HEK293 (cell line): ENCODE measurements at regions not wholly inside any gene's neighbourhood (a gene's known extent, or its start where the extent isn't known, plus 50 kb on each side); places are given as distances from the start of the nearest gene placed in this dataset.

Source experiments
- ATF2 ChIP-seq: fragments of 450-650 bp; formaldehyde crosslinking; IDR thresholded peaks from 2 replicates; pipeline ENCODE4 v1.5.1; 2016; ENCODE audit warnings: missing biosample characterization, missing genetic modification characterization, low read depth
- CTCF ChIP-seq: fragments of 450-650 bp; formaldehyde crosslinking; IDR thresholded peaks from 2 replicates; pipeline ENCODE4 v1.5.1; 2016; ENCODE audit warnings: missing biosample characterization, missing genetic modification characterization
- SP7 ChIP-seq: fragments of 450-650 bp; formaldehyde crosslinking; IDR thresholded peaks from 2 replicates; pipeline ENCODE4 v1.5.1; 2016; ENCODE audit warnings: missing biosample characterization, missing genetic modification characterization
- ZNF121 ChIP-seq: fragments of 450-650 bp; formaldehyde crosslinking; IDR thresholded peaks from 2 replicates; pipeline ENCODE4 v1.5.1; 2016; ENCODE audit warnings: missing biosample characterization, missing genetic modification characterization
- ZNF175 ChIP-seq: fragments of 450-650 bp; formaldehyde crosslinking; IDR thresholded peaks from 2 replicates; pipeline ENCODE4 v1.5.1; 2016; ENCODE audit warnings: missing biosample characterization, missing genetic modification characterization
- ZNF23 ChIP-seq: fragments of 450-650 bp; formaldehyde crosslinking; IDR thresholded peaks from 2 replicates; pipeline ENCODE4 v1.5.1; 2016; ENCODE audit warnings: missing biosample characterization, missing genetic modification characterization, borderline replicate concordance
- ZNF239 ChIP-seq: fragments of 450-650 bp; formaldehyde crosslinking; IDR thresholded peaks from 2 replicates; pipeline ENCODE4 v1.5.1; 2016; ENCODE audit warnings: missing biosample characterization, missing genetic modification characterization
- ZNF707 ChIP-seq: fragments of 450-650 bp; formaldehyde crosslinking; IDR thresholded peaks from 2 replicates; pipeline ENCODE4 v1.5.1; 2016; ENCODE audit warnings: missing biosample characterization, missing genetic modification characterization
- ZSCAN30 ChIP-seq: fragments of 450-650 bp; IDR thresholded peaks from 2 replicates; pipeline ENCODE4 v1.5.1; 2018; ENCODE audit warnings: missing biosample characterization, mild to moderate bottlenecking, missing genetic modification characterization, moderate library complexity
- TF ChIP-seq, protein P1 (sequence below): fragments of 450-650 bp; IDR thresholded peaks from 2 replicates; pipeline ENCODE4 v1.5.1; 2018; ENCODE audit warnings: missing biosample characterization, missing genetic modification characterization

- TF ChIP-seq CTCF (tag by site-specific recombination), result no peak
- TF ChIP-seq ZNF121, result no peak
- no peak for TF ChIP-seq SP7
- no peak for TF ChIP-seq ZSCAN30 (tag by site-specific recombination)
- TF ChIP-seq ZNF175, result no peak
- TF ChIP-seq ZNF239 (tag by site-specific recombination), result no peak
- TF ChIP-seq, protein P1, sequence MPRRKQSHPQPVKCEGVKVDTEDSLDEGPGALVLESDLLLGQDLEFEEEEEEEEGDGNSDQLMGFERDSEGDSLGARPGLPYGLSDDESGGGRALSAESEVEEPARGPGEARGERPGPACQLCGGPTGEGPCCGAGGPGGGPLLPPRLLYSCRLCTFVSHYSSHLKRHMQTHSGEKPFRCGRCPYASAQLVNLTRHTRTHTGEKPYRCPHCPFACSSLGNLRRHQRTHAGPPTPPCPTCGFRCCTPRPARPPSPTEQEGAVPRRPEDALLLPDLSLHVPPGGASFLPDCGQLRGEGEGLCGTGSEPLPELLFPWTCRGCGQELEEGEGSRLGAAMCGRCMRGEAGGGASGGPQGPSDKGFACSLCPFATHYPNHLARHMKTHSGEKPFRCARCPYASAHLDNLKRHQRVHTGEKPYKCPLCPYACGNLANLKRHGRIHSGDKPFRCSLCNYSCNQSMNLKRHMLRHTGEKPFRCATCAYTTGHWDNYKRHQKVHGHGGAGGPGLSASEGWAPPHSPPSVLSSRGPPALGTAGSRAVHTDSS (tag by site-specific recombination), result no peak
- no peak for TF ChIP-seq ATF2
- no peak for TF ChIP-seq ZNF23 (tag by site-specific recombination)
- TF ChIP-seq ZNF707, result no peak
These were observed 143.3 kb downstream of the SEC61B start for GRCh38 chr9:99365233-99365980.
